Progenitor cell of endocrine pancreas (in vitro differentiated cells): ENCODE measurements at regions not wholly inside any gene's neighbourhood (a gene's known extent, or its start where the extent isn't known, plus 50 kb on each side); places are given as distances from the start of the nearest gene placed in this dataset.

Source experiments
- DNase-seq: peaks from one replicate; pipeline ENCODE4 v3.0.0; 2021; ENCODE audit warnings: low spot score; ENCODE audit not compliant: unreplicated experiment
- H3K27ac Mint-ChIP-seq: 2 replicates; pipeline ENCODE4 v1.8.0; 2021; ENCODE audit warnings: mild to moderate bottlenecking, moderate library complexity, mixed read lengths
- H3K27me3 Mint-ChIP-seq: 2 replicates; pipeline ENCODE4 v1.8.0; 2021; ENCODE audit warnings: mixed read lengths
- H3K36me3 Mint-ChIP-seq: 2 replicates; pipeline ENCODE4 v1.8.0; 2022; ENCODE audit warnings: mixed read lengths; ENCODE audit not compliant: insufficient read depth
- H3K4me1 Mint-ChIP-seq: 2 replicates; pipeline ENCODE4 v1.8.0; 2021; ENCODE audit warnings: low read depth, mixed read lengths
- H3K4me3 Mint-ChIP-seq: 2 replicates; pipeline ENCODE4 v1.8.0; 2021; ENCODE audit warnings: low read depth, mild to moderate bottlenecking, moderate library complexity, mixed read lengths
- H3K9me3 Mint-ChIP-seq: 2 replicates; pipeline ENCODE4 v1.8.0; 2021; ENCODE audit warnings: low read depth, mixed read lengths
- CTCF ChIP-seq: fragments of 200-600 bp; sonication (generic); IDR thresholded peaks from one replicate; pipeline ENCODE4 v1.5.0; 2021; ENCODE audit warnings: antibody characterized with exemption, mild to moderate bottlenecking; ENCODE audit not compliant: unreplicated experiment

- no peaks in the 10 kb centered on the region for H3K9me3 Mint-ChIP-seq
- H3K36me3 Mint-ChIP-seq: no peaks in the 10 kb centered on the region
- DNase-seq: no peak
- H3K27me3 Mint-ChIP-seq: no peaks in the 10 kb centered on the region
- no peak overlapping the region for H3K27ac Mint-ChIP-seq
- no peak for TF ChIP-seq CTCF
- H3K4me1 Mint-ChIP-seq: peaks cover 3% of the 10 kb centered on the region
- H3K4me3 Mint-ChIP-seq: no peak overlapping the region
Observed at GRCh38 chr6:113104951-113105350, 752.2 kb upstream of the MARCKS start.

GRCh38 chr6:113110211-113110610 is 746.9 kb upstream of the MARCKS start:
- H3K27ac Mint-ChIP-seq: no peak overlapping the region
- no peak for TF ChIP-seq CTCF
- no peaks in the 10 kb centered on the region for H3K9me3 Mint-ChIP-seq

GRCh38 chr6:113111550-113111949 is 745.6 kb upstream of the MARCKS start:
- Mint-ChIP-seq H3K4me1 (no peaks in the 10 kb centered on the region), H3K36me3 (no peaks in the 10 kb centered on the region), H3K9me3 (no peaks in the 10 kb centered on the region), H3K27ac (no peak overlapping the region), H3K4me3 (no peak overlapping the region), H3K27me3 (no peaks in the 10 kb centered on the region)
- DNase-seq: no peak
- TF ChIP-seq CTCF: no peak

More at GRCh38 chr6:113110211-113110610, 746.9 kb upstream of the MARCKS start:
- no peak overlapping the region for H3K4me3 Mint-ChIP-seq
- H3K36me3 Mint-ChIP-seq: no peaks in the 10 kb centered on the region
- peaks cover 3% of the 10 kb centered on the region for H3K4me1 Mint-ChIP-seq
- DNase-seq: no peak
- H3K27me3 Mint-ChIP-seq: no peaks in the 10 kb centered on the region

GRCh38 chr6:113112086-113112485 is 745.1 kb upstream of the MARCKS start:
- DNase-seq: no peak
- H3K9me3 Mint-ChIP-seq: peaks cover 5% of the 10 kb centered on the region
- no peak overlapping the region for H3K27ac Mint-ChIP-seq
- no peak overlapping the region for H3K4me3 Mint-ChIP-seq
- TF ChIP-seq CTCF: no peak
- no peaks in the 10 kb centered on the region for H3K4me1 Mint-ChIP-seq
- no peaks in the 10 kb centered on the region for H3K27me3 Mint-ChIP-seq
- H3K36me3 Mint-ChIP-seq: no peaks in the 10 kb centered on the region

GRCh38 chr6:113115196-113115595 is 741.9 kb upstream of the MARCKS start:
- H3K4me1 Mint-ChIP-seq: no peaks in the 10 kb centered on the region
- DNase-seq: no peak
- H3K27me3 Mint-ChIP-seq: no peaks in the 10 kb centered on the region
- peaks cover 16% of the 10 kb centered on the region for H3K9me3 Mint-ChIP-seq
- no peaks in the 10 kb centered on the region for H3K36me3 Mint-ChIP-seq
- no peak for TF ChIP-seq CTCF
- H3K4me3 Mint-ChIP-seq: no peak overlapping the region
- no peak overlapping the region for H3K27ac Mint-ChIP-seq

- Mint-ChIP-seq H3K27me3 (no peaks in the 10 kb centered on the region), H3K4me3 (no peak overlapping the region), H3K9me3 (peaks cover 16% of the 10 kb centered on the region), H3K4me1 (no peaks in the 10 kb centered on the region), H3K27ac (no peak overlapping the region), H3K36me3 (no peaks in the 10 kb centered on the region)
- no peak for DNase-seq
- TF ChIP-seq CTCF: no peak
Observed at GRCh38 chr6:113120224-113120581, 736.9 kb upstream of the MARCKS start.
